HEK293 (cell line): ENCODE measurements at regions not wholly inside any gene's neighbourhood (a gene's known extent, or its start where the extent isn't known, plus 50 kb on each side); places are given as distances from the start of the nearest gene placed in this dataset.

ENCODE experiments used
- CTCF ChIA-PET: fragments of 350-600 bp; formaldehyde crosslinking; extraction: SDS; loops from one replicate; lab custom pipeline; 2021; ENCODE audit warnings: antibody characterized with exemption; lab: Yijun Ruan, JAX
- POLR2A ChIA-PET: fragments of 300-600 bp; formaldehyde crosslinking; extraction: SDS; loops from one replicate; lab custom pipeline; 2020; ENCODE audit warnings: antibody characterized with exemption, inconsistent platforms; lab: Yijun Ruan, JAX
- H3K27ac ChIP-seq: fragments of 200-500 bp; sonication (Bioruptor generic); 2 replicates; pipeline ENCODE4 v1.5.1; 2014; ENCODE audit warnings: low read depth, low read length, control low read depth, inconsistent platforms; ENCODE audit errors: extremely low read depth
- H3K36me3 ChIP-seq, 2 experiments: fragments of 200-500 bp in 1 of 2; sonication (Bioruptor generic) in 1 of 2; 1 replicate in 1 of 2; 2 replicates in 1 of 2; pipeline ENCODE4 v1.5.1; 2014 to 2017; ENCODE audit warnings: inconsistent platforms in 2 of 2, low read length in 2 of 2; ENCODE audit not compliant: control insufficient read depth in 2 of 2, insufficient read depth in 1 of 2
- H3K4me1 ChIP-seq: fragments of 200-500 bp; sonication (Bioruptor generic); 2 replicates; pipeline ENCODE4 v1.5.1; 2014; ENCODE audit warnings: mild to moderate bottlenecking, low read length, inconsistent platforms; ENCODE audit not compliant: control insufficient read depth, insufficient read depth
- H3K4me3 ChIP-seq: 2 replicates; pipeline ENCODE4 v1.5.1; 2011; ENCODE audit warnings: low read depth, mild to moderate bottlenecking, control low read depth, low read length, moderate library complexity
- H3K9me3 ChIP-seq: fragments of 200-500 bp; sonication (Bioruptor generic); 2 replicates; pipeline ENCODE4 v1.5.1; 2014; ENCODE audit warnings: low read depth, low read length, inconsistent platforms; ENCODE audit not compliant: control insufficient read depth, insufficient read depth
- BCL11B ChIP-seq: fragments of 450-650 bp; formaldehyde crosslinking; IDR thresholded peaks from 2 replicates; pipeline ENCODE4 v1.5.1; 2016; ENCODE audit warnings: low read depth, missing biosample characterization, missing genetic modification characterization
- CTCF ChIP-seq: fragments of 450-650 bp; formaldehyde crosslinking; IDR thresholded peaks from 2 replicates; pipeline ENCODE4 v1.5.1; 2016; ENCODE audit warnings: missing biosample characterization, missing genetic modification characterization
- IKZF3 ChIP-seq: fragments of 450-650 bp; IDR thresholded peaks from 2 replicates; pipeline ENCODE4 v1.5.0; 2018; ENCODE audit warnings: missing biosample characterization, mild to moderate bottlenecking, missing genetic modification characterization, moderate library complexity
- ZIC2 ChIP-seq: fragments of 450-650 bp; formaldehyde crosslinking; IDR thresholded peaks from 2 replicates; pipeline ENCODE4 v1.5.1; 2016; ENCODE audit warnings: missing biosample characterization, missing genetic modification characterization
- ZNF138 ChIP-seq: fragments of 450-650 bp; formaldehyde crosslinking; IDR thresholded peaks from 2 replicates; pipeline ENCODE4 v1.5.1; 2016; ENCODE audit warnings: missing biosample characterization, missing genetic modification characterization, borderline replicate concordance
- ZNF174 ChIP-seq: fragments of 450-650 bp; formaldehyde crosslinking; IDR thresholded peaks from 2 replicates; pipeline ENCODE4 v1.5.0; 2017; ENCODE audit warnings: missing biosample characterization, mild to moderate bottlenecking, missing genetic modification characterization
- ZNF274 ChIP-seq, 2 experiments: fragments of 200-500 bp in 1 of 2; fragments of 450-650 bp in 1 of 2; sonication (Bioruptor generic) in 1 of 2; formaldehyde crosslinking in 1 of 2; IDR thresholded peaks; 2 replicates each; pipeline versions ENCODE4 v1.5.1 to v1.6.1; 2014 to 2016; ENCODE audit warnings: borderline replicate concordance in 1 of 2, inconsistent platforms in 1 of 2, low read length in 1 of 2, missing biosample characterization in 1 of 2, missing genetic modification characterization in 1 of 2
- ZNF335 ChIP-seq: fragments of 450-650 bp; formaldehyde crosslinking; conservative IDR thresholded peaks from 2 replicates; pipeline ENCODE4 v1.5.1; 2016; ENCODE audit warnings: missing biosample characterization, missing genetic modification characterization
- ZNF37A ChIP-seq: fragments of 450-650 bp; IDR thresholded peaks from 2 replicates; pipeline ENCODE4 v1.5.1; 2018; ENCODE audit warnings: missing biosample characterization, missing genetic modification characterization
- ZNF529 ChIP-seq: fragments of 450-650 bp; formaldehyde crosslinking; IDR thresholded peaks from 2 replicates; pipeline ENCODE4 v1.5.1; 2017; ENCODE audit warnings: missing genetic modification characterization, missing biosample characterization; ENCODE audit not compliant: insufficient replicate concordance
- TF ChIP-seq, protein P1 (sequence below): fragments of 450-650 bp; formaldehyde crosslinking; IDR thresholded peaks from 2 replicates; pipeline ENCODE4 v1.5.1; 2016; ENCODE audit warnings: missing biosample characterization, missing genetic modification characterization, borderline replicate concordance
- TF ChIP-seq, protein P2 (sequence below): IDR thresholded peaks from 2 replicates; pipeline ENCODE4 v1.6.1; 2011; ENCODE audit warnings: mild to moderate bottlenecking, low read depth, low read length, borderline replicate concordance
- TF ChIP-seq, protein P3 (sequence below): fragments of 450-650 bp; formaldehyde crosslinking; IDR thresholded peaks from 2 replicates; pipeline ENCODE4 v1.5.1; 2016; ENCODE audit warnings: missing biosample characterization, missing genetic modification characterization
- TF ChIP-seq, protein P4 (sequence below): fragments of 450-650 bp; formaldehyde crosslinking; IDR thresholded peaks from 2 replicates; pipeline ENCODE4; 2016; ENCODE audit warnings: missing biosample characterization, missing genetic modification characterization

DNA sequence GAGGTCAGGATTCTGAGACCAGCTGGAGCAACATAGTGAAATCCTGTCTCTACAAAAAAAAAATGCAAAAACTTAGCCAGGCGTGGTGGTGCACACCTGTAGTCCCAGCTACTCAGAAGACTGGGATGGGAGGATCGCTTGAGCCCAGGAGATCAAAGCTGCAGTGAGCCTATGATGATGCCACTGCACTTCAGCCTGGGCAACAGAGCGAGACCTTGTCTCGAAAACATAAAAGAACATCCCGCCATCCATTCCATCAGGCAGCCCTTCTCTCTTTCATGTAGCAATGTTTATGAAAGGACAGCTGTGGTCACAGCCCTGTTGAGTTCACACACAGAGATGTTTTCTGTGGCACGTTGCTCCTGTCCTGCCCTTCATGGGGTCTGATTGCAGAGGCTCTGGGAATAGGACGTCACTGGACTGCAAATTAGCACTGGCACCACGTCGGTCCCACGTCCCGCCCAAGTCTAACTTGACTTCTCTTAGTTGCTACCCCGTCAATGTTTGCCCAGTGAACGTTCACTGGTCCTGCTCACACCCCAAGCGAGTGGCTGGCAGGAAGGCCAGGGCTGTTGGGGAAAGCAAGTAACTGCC is 64.5 kb upstream of the MYL10 start:
- TF ChIP-seq ZNF138 (tag by site-specific recombination) = no peak
- no peak for TF ChIP-seq CTCF (tag by site-specific recombination)
- TF ChIP-seq, protein P1, sequence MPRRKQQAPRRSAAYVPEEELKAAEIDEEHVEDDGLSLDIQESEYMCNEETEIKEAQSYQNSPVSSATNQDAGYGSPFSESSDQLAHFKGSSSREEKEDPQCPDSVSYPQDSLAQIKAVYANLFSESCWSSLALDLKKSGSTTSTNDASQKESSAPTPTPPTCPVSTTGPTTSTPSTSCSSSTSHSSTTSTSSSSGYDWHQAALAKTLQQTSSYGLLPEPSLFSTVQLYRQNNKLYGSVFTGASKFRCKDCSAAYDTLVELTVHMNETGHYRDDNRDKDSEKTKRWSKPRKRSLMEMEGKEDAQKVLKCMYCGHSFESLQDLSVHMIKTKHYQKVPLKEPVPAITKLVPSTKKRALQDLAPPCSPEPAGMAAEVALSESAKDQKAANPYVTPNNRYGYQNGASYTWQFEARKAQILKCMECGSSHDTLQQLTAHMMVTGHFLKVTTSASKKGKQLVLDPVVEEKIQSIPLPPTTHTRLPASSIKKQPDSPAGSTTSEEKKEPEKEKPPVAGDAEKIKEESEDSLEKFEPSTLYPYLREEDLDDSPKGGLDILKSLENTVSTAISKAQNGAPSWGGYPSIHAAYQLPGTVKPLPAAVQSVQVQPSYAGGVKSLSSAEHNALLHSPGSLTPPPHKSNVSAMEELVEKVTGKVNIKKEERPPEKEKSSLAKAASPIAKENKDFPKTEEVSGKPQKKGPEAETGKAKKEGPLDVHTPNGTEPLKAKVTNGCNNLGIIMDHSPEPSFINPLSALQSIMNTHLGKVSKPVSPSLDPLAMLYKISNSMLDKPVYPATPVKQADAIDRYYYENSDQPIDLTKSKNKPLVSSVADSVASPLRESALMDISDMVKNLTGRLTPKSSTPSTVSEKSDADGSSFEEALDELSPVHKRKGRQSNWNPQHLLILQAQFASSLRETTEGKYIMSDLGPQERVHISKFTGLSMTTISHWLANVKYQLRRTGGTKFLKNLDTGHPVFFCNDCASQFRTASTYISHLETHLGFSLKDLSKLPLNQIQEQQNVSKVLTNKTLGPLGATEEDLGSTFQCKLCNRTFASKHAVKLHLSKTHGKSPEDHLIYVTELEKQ (tag by site-specific recombination) = no peak
- TF ChIP-seq, protein P2, sequence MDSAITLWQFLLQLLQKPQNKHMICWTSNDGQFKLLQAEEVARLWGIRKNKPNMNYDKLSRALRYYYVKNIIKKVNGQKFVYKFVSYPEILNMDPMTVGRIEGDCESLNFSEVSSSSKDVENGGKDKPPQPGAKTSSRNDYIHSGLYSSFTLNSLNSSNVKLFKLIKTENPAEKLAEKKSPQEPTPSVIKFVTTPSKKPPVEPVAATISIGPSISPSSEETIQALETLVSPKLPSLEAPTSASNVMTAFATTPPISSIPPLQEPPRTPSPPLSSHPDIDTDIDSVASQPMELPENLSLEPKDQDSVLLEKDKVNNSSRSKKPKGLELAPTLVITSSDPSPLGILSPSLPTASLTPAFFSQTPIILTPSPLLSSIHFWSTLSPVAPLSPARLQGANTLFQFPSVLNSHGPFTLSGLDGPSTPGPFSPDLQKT = no peak
- TF ChIP-seq BCL11B (tag by site-specific recombination) = no peak
- TF ChIP-seq ZNF529 (tag by site-specific recombination) = no peak
- no peak for TF ChIP-seq IKZF3 (tag by site-specific recombination)
- TF ChIP-seq ZNF37A (tag by site-specific recombination) = no peak
- ChIA-PET POLR2A (interaction anchor here (0.6 kb wide), 1 partner anchor 371 kb away, joined by 3 read pairs; no protein-coding TSS in a partner anchor), CTCF (interaction anchor here (0.6 kb wide), 1 partner anchor 315 kb away, joined by 3 read pairs; no protein-coding TSS in a partner anchor)
- Histone ChIP-seq H3K36me3 (no peaks in the 10 kb centered on the region), H3K4me3 (no peak overlapping the region), H3K27ac (no peak overlapping the region), H3K4me1 (no peaks in the 10 kb centered on the region), H3K9me3 (no peaks in the 10 kb centered on the region)

GRCh38 chr7:101698964-101699363 is 69.9 kb upstream of the MYL10 start:
- H3K36me3 ChIP-seq = no peaks in the 10 kb centered on the region
- CTCF ChIA-PET = interaction anchor here (0.7 kb wide), 1 partner anchor 456 kb away, joined by 3 read pairs; no protein-coding TSS in a partner anchor
- H3K27ac ChIP-seq = no peak overlapping the region
- H3K4me3 ChIP-seq = no peak overlapping the region
- POLR2A ChIA-PET = no interaction called here
- TF ChIP-seq ZIC2 = peak; percentile 54
- TF ChIP-seq, protein P2 = no peak
- no peaks in the 10 kb centered on the region for H3K9me3 ChIP-seq
- no peaks in the 10 kb centered on the region for H3K4me1 ChIP-seq

GRCh38 chr7:101699399-101699798 is 70.3 kb upstream of the MYL10 start:
- CTCF ChIA-PET = no interaction called here
- Histone ChIP-seq H3K36me3 (no peaks in the 10 kb centered on the region), H3K4me1 (no peaks in the 10 kb centered on the region), H3K27ac (no peak overlapping the region), H3K4me3 (no peak overlapping the region), H3K9me3 (no peaks in the 10 kb centered on the region)
- POLR2A ChIA-PET = no interaction called here
- peak; percentile 98 for TF ChIP-seq ZNF335 (tag by site-specific recombination)
- TF ChIP-seq, protein P3, sequence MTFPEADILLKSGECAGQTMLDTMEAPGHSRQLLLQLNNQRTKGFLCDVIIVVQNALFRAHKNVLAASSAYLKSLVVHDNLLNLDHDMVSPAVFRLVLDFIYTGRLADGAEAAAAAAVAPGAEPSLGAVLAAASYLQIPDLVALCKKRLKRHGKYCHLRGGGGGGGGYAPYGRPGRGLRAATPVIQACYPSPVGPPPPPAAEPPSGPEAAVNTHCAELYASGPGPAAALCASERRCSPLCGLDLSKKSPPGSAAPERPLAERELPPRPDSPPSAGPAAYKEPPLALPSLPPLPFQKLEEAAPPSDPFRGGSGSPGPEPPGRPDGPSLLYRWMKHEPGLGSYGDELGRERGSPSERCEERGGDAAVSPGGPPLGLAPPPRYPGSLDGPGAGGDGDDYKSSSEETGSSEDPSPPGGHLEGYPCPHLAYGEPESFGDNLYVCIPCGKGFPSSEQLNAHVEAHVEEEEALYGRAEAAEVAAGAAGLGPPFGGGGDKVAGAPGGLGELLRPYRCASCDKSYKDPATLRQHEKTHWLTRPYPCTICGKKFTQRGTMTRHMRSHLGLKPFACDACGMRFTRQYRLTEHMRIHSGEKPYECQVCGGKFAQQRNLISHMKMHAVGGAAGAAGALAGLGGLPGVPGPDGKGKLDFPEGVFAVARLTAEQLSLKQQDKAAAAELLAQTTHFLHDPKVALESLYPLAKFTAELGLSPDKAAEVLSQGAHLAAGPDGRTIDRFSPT (tag by site-specific recombination) = peak; percentile 16; the same call in 1 of the 2 replicates
- TF ChIP-seq ZNF274 (IDR thresholded peaks at IDR 0.05; ENCODE audit: low read length) = no peak
- no peak for TF ChIP-seq ZNF274 (tag by site-specific recombination; IDR thresholded peaks at IDR 0.05; ENCODE audit: borderline replicate concordance)
- TF ChIP-seq, protein P4, sequence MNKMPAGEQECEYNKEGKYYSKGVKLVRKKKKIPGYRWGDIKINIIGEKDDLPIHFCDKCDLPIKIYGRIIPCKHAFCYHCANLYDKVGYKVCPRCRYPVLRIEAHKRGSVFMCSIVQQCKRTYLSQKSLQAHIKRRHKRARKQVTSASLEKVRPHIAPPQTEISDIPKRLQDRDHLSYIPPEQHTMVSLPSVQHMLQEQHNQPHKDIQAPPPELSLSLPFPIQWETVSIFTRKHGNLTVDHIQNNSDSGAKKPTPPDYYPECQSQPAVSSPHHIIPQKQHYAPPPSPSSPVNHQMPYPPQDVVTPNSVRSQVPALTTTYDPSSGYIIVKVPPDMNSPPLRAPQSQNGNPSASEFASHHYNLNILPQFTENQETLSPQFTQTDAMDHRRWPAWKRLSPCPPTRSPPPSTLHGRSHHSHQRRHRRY (tag by site-specific recombination) = no peak
- no peak for TF ChIP-seq ZNF174 (tag by site-specific recombination)
